HG03108 (cell line): ENCODE measurements at regions not wholly inside any gene's neighbourhood (a gene's known extent, or its start where the extent isn't known, plus 50 kb on each side); places are given as distances from the start of the nearest gene placed in this dataset.
"Not testable (repeated sequence)": the region's sequence is repeated elsewhere in the genome, so short reads cannot be mapped to it uniquely, and the experiment has no call there.

Experiments
- ATAC-seq: cut with Tn5 transposase; IDR thresholded peaks from one replicate; pipeline ENCODE4 v1.9.1; 2021; ENCODE audit warnings: moderate library complexity; ENCODE audit not compliant: unreplicated experiment

- no peak for ATAC-seq
Observed at GRCh38 chr5:15346738-15347137, 153.2 kb upstream of the FBXL7 start.

GRCh38 chr5:15344954-15345353, 155.0 kb upstream of the FBXL7 start:
- ATAC-seq, result no peak

GRCh38 chr5:15338546-15338945, 161.4 kb upstream of the FBXL7 start:
- ATAC-seq, result no peak

- no peak for ATAC-seq
Observed at GRCh38 chr5:15334551-15335266, 165.3 kb upstream of the FBXL7 start.

GRCh38 chr5:15333091-15333490, 166.9 kb upstream of the FBXL7 start:
- ATAC-seq, result no peak

GRCh38 chr5:15326932-15327331, 173.0 kb upstream of the FBXL7 start:
- no peak for ATAC-seq

- ATAC-seq, result no peak
Observed at GRCh38 chr5:15326471-15326870, 173.5 kb upstream of the FBXL7 start.

GRCh38 chr5:15322421-15322820, 177.6 kb upstream of the FBXL7 start:
- no peak for ATAC-seq

- no peak for ATAC-seq
Observed at GRCh38 chr5:15321776-15322175, 178.2 kb upstream of the FBXL7 start.

- ATAC-seq, result no peak
Observed at GRCh38 chr5:15320871-15321270, 179.1 kb upstream of the FBXL7 start.

- no peak for ATAC-seq
Observed at GRCh38 chr5:15304914-15305834, 194.8 kb upstream of the FBXL7 start.

GRCh38 chr5:15304066-15304731, 195.8 kb upstream of the FBXL7 start:
- no peak for ATAC-seq

- no peak for ATAC-seq
Observed at GRCh38 chr5:15300141-15300540, 199.8 kb upstream of the FBXL7 start.

GRCh38 chr5:15290953-15291352, 209.0 kb upstream of the FBXL7 start:
- ATAC-seq, result no peak

GRCh38 chr5:15286650-15287049, 213.3 kb upstream of the FBXL7 start:
- no peak for ATAC-seq

- no peak for ATAC-seq
Observed at GRCh38 chr5:15285901-15286583, 213.9 kb upstream of the FBXL7 start.

- ATAC-seq, result no peak
Observed at GRCh38 chr5:15284706-15285105, 215.3 kb upstream of the FBXL7 start.

- no peak for ATAC-seq
Observed at GRCh38 chr5:15283076-15283475, 216.9 kb upstream of the FBXL7 start.

- ATAC-seq, result no peak
Observed at GRCh38 chr5:15282611-15283010, 217.4 kb upstream of the FBXL7 start.

- not testable (repeated sequence) for ATAC-seq
Observed at GRCh38 chr5:15271596-15271995, 228.4 kb upstream of the FBXL7 start.

GRCh38 chr5:15267966-15268365, 232.0 kb upstream of the FBXL7 start:
- no peak for ATAC-seq
